SK-N-SH treated with all-trans-retinoic acid at 6 μM for 48 hours (cell line): ENCODE measurements at regions not wholly inside any gene's neighbourhood (a gene's known extent, or its start where the extent isn't known, plus 50 kb on each side); places are given as distances from the start of the nearest gene placed in this dataset.

ENCODE experiments used
- ATAC-seq: fragments of 200-7000 bp; cut with Tn5 transposase; 3 replicates; pipeline ENCODE4 v1.9.1; 2020; ENCODE audit warnings: mild to moderate bottlenecking, moderate library complexity
- BACH2 ChIP-seq: fragments of 250-450 bp; sonication (Bioruptor Pico); IDR thresholded peaks from 2 replicates; pipeline ENCODE4 v1.9.0; 2021; ENCODE audit warnings: mild to moderate bottlenecking, borderline replicate concordance
- CREB5 ChIP-seq: fragments of 250-450 bp; sonication (Bioruptor Pico); IDR thresholded peaks from 2 replicates; pipeline ENCODE4 v1.5.1; 2020; ENCODE audit warnings: low read depth, mild to moderate bottlenecking, moderate library complexity
- CSDC2 ChIP-seq: fragments of 250-450 bp; sonication (Bioruptor Pico); IDR thresholded peaks from 2 replicates; pipeline ENCODE4 v1.5.0; 2020; ENCODE audit warnings: mild to moderate bottlenecking, moderate library complexity
- CSRNP3 ChIP-seq: fragments of 250-450 bp; sonication (Bioruptor Pico); IDR thresholded peaks from 2 replicates; pipeline ENCODE4 v1.5.1; 2021; ENCODE audit warnings: mild to moderate bottlenecking, moderate library complexity
- ESRRG ChIP-seq: fragments of 250-450 bp; sonication (Bioruptor Pico); IDR thresholded peaks from 2 replicates; pipeline ENCODE4 v1.6.1; 2021; ENCODE audit warnings: mild to moderate bottlenecking
- ISL1 ChIP-seq: fragments of 250-450 bp; sonication (Bioruptor Pico); IDR thresholded peaks from 2 replicates; pipeline ENCODE4 v2.1.2; 2022; ENCODE audit warnings: mild to moderate bottlenecking, moderate library complexity
- OSR1 ChIP-seq: fragments of 250-450 bp; sonication (Bioruptor Pico); IDR thresholded peaks from 2 replicates; pipeline ENCODE4 v1.8.0; 2022; ENCODE audit warnings: moderate library complexity, mild to moderate bottlenecking, inconsistent platforms
- PATZ1 ChIP-seq: fragments of 250-450 bp; sonication (Bioruptor Pico); IDR thresholded peaks from 2 replicates; pipeline ENCODE4 v1.8.0; 2020; ENCODE audit warnings: mild to moderate bottlenecking, moderate library complexity, borderline replicate concordance
- POU6F1 ChIP-seq: fragments of 250-450 bp; sonication (Bioruptor Pico); IDR thresholded peaks from 2 replicates; pipeline ENCODE4 v1.8.0; 2021; ENCODE audit warnings: low read depth, mild to moderate bottlenecking, moderate library complexity, borderline replicate concordance
- PPARA ChIP-seq: fragments of 250-450 bp; sonication (Bioruptor Pico); IDR thresholded peaks from 2 replicates; pipeline ENCODE4 v1.5.0; 2020; ENCODE audit warnings: mild to moderate bottlenecking, borderline replicate concordance
- RARB ChIP-seq: fragments of 250-450 bp; sonication (Bioruptor Pico); IDR thresholded peaks from 2 replicates; pipeline ENCODE4 v1.8.0; 2021; ENCODE audit warnings: mild to moderate bottlenecking, moderate library complexity
- SNAI2 ChIP-seq: fragments of 250-450 bp; sonication (Bioruptor Pico); IDR thresholded peaks from 2 replicates; pipeline ENCODE4 v1.5.0; 2020; ENCODE audit warnings: mild to moderate bottlenecking, moderate library complexity
- TCF4 ChIP-seq: fragments of 250-450 bp; sonication (Bioruptor Pico); IDR thresholded peaks from 2 replicates; pipeline ENCODE4 v1.8.0; 2021; ENCODE audit warnings: mild to moderate bottlenecking, moderate library complexity, borderline replicate concordance
- TOX ChIP-seq: fragments of 250-450 bp; sonication (Bioruptor Pico); IDR thresholded peaks from 2 replicates; pipeline ENCODE4 v1.8.0; 2021; ENCODE audit warnings: mild to moderate bottlenecking, moderate library complexity, borderline replicate concordance
- TSHZ2 ChIP-seq: fragments of 250-450 bp; sonication (Bioruptor Pico); IDR thresholded peaks from 2 replicates; pipeline ENCODE4 v1.5.0; 2020; ENCODE audit warnings: mild to moderate bottlenecking, moderate library complexity
- ZC3H10 ChIP-seq: fragments of 250-450 bp; sonication (Bioruptor Pico); IDR thresholded peaks from 2 replicates; pipeline ENCODE4 v1.5.1; 2021; ENCODE audit warnings: mild to moderate bottlenecking, moderate library complexity
- ZFP3 ChIP-seq: fragments of 250-450 bp; sonication (Bioruptor Pico); IDR thresholded peaks from 2 replicates; pipeline ENCODE4 v1.5.0; 2020; ENCODE audit warnings: mild to moderate bottlenecking, moderate library complexity
- ZFP30 ChIP-seq: fragments of 450-650 bp; formaldehyde crosslinking; IDR thresholded peaks from 2 replicates; pipeline ENCODE4 v1.5.0; 2022; ENCODE audit warnings: mild to moderate bottlenecking, moderate library complexity
- ZNF565 ChIP-seq: fragments of 450-650 bp; formaldehyde crosslinking; conservative IDR thresholded peaks from 2 replicates; pipeline ENCODE4 v1.5.0; 2020; ENCODE audit warnings: low read depth, mild to moderate bottlenecking, moderate library complexity
- ZNF70 ChIP-seq: fragments of 450-650 bp; formaldehyde crosslinking; IDR thresholded peaks from 2 replicates; pipeline ENCODE4 v1.5.0; 2020; ENCODE audit warnings: mild to moderate bottlenecking, moderate library complexity
- ZNF8 ChIP-seq: fragments of 450-650 bp; formaldehyde crosslinking; IDR thresholded peaks from 2 replicates; pipeline ENCODE4 v1.5.0; 2020; ENCODE audit warnings: mild to moderate bottlenecking, moderate library complexity

- ATAC-seq, result no peak
- TF ChIP-seq ZFP3 (CRISPR knock-in tag) (no peak), SNAI2 (CRISPR knock-in tag) (no peak), POU6F1 (CRISPR knock-in tag) (no peak), ISL1 (CRISPR knock-in tag) (no peak), OSR1 (CRISPR knock-in tag) (no peak), ZNF565 (no peak), RARB (CRISPR knock-in tag) (no peak), CSRNP3 (CRISPR knock-in tag) (no peak), PPARA (CRISPR knock-in tag) (no peak), TSHZ2 (CRISPR knock-in tag) (no peak), ZNF70 (CRISPR knock-in tag) (no peak), TCF4 (no peak), PATZ1 (no peak), ZC3H10 (CRISPR knock-in tag) (no peak), TOX (CRISPR knock-in tag) (no peak), ZFP30 (no peak), BACH2 (CRISPR knock-in tag) (no peak)
Measured at GRCh38 chr1:83631851-83632250, 367.1 kb downstream of the TTLL7 start.

GRCh38 chr1:83627045-83627444 lies 371.9 kb downstream of the TTLL7 start:
- no peak for ATAC-seq
- no peak for TF ChIP-seq ZNF70 (CRISPR knock-in tag)

GRCh38 chr1:83626603-83627002 lies 372.3 kb downstream of the TTLL7 start:
- ATAC-seq, result no peak
- TF ChIP-seq TOX (CRISPR knock-in tag) (no peak), ZNF8 (CRISPR knock-in tag) (no peak), ZFP3 (CRISPR knock-in tag) (no peak), SNAI2 (CRISPR knock-in tag) (no peak), OSR1 (CRISPR knock-in tag) (no peak), PPARA (CRISPR knock-in tag) (no peak), ESRRG (CRISPR knock-in tag) (no peak), CSDC2 (CRISPR knock-in tag) (no peak), CREB5 (no peak), ZC3H10 (CRISPR knock-in tag) (no peak), ISL1 (CRISPR knock-in tag) (no peak)

- ATAC-seq, result no peak
- TF ChIP-seq ZNF8 (CRISPR knock-in tag), result no peak
- TF ChIP-seq PATZ1, result no peak
Measured at GRCh38 chr1:83625646-83626045, 373.3 kb downstream of the TTLL7 start.
